ENCODE measurements at regions not wholly inside any gene's neighbourhood (a gene's known extent, or its start where the extent isn't known, plus 50 kb on each side); places are given as distances from the start of the nearest gene placed in this dataset.

- H3K4me1 ChIP-seq = no peaks in the 10 kb centered on the region
- no peaks in the 10 kb centered on the region for H3K9me3 ChIP-seq
- H3K4me3 ChIP-seq (replicated peaks in 1 of 3) = no peak overlapping the region
- TF ChIP-seq POLR2A (IDR thresholded peaks at IDR 0.05) (no peak), CTCF (IDR thresholded peaks at IDR 0.05) (no peak)
- no peak overlapping the region for H3K27ac ChIP-seq
- DNase-seq = no peak
- WGBS, 2 donors = 79 to 90% methylated on average over 20 of the region's 20 CpGs
- intact Hi-C loops (cut with DNase I) = no loop called here
- H3K27me3 ChIP-seq = no peaks in the 10 kb centered on the region
- no peaks in the 10 kb centered on the region for H3K36me3 ChIP-seq
Measured at GRCh38 chr1:4126731-4127591, 226.9 kb upstream of the C1orf174 start.

DNA sequence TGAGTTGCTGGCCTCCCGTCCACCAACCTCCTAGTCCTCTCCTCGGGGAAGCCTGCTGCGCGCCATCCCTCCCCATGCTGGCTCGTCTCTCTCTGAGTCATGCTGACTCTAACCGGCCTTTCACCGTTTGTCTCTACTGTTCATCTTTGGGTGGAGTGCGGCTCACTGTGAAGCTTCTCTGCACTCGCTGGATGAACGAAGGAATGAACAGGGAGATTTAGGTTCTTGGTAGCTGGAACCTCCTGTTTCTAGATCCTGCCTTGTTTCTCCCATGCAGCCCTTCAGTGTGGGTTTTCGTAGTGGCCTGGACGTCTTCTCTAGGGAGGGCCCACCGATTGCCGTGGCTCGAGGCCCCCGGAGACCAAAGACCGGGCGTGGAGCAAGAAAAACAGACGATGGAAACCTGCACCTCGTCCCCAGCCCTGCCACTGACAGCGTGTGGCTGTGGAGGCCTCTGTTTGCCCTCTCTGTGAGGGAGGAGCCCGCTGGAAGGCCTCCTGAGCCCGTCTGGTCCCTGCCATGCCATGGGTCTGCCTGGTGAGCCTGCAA lies 227.6 kb upstream of the C1orf174 start:
- intact Hi-C loops (cut with DNase I) = no loop called here
- Histone ChIP-seq H3K27me3 (no peaks in the 10 kb centered on the region), H3K4me1 (no peaks in the 10 kb centered on the region), H3K36me3 (no peaks in the 10 kb centered on the region), H3K9me3 (no peaks in the 10 kb centered on the region), H3K27ac (no peak overlapping the region), H3K4me3 (replicated peaks in 1 of 3) (no peak overlapping the region)
- 76 to 81% methylated on average over 23 of the region's 23 CpGs for WGBS, 2 donors
- TF ChIP-seq CTCF (IDR thresholded peaks at IDR 0.05) (no peak), POLR2A (IDR thresholded peaks at IDR 0.05) (no peak)
- DNase-seq = no peak

DNA sequence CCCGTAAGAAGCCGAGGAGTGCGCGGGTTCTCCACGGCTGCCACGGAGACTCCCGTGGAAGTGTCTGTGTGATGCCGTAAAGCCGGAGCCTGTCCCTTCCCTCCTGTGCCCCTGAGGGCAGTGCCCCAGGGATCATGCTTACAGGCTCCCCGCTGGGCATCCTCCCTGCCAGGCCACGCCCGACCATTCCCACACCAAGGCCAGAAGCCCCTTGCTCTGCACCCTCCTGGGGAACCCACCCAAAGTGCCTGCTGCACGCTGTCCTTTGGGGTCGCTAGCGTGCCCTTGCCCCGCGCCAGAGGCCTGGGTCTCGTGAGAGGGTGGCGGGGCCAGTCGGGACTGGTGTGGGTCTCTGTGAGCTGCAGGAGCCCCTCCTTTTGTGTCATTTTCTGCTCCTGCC lies 228.5 kb upstream of the C1orf174 start:
- DNase-seq = no peak
- H3K27me3 ChIP-seq = no peaks in the 10 kb centered on the region
- intact Hi-C loops (cut with DNase I) = no loop called here
- 95 to 96% methylated on average over 13 to 20 of the region's 20 CpGs for WGBS, 2 donors
- no peak overlapping the region for H3K27ac ChIP-seq
- no peaks in the 10 kb centered on the region for H3K9me3 ChIP-seq
- H3K4me1 ChIP-seq = no peaks in the 10 kb centered on the region
- TF ChIP-seq CTCF (IDR thresholded peaks at IDR 0.05) (no peak), POLR2A (IDR thresholded peaks at IDR 0.05) (no peak)
- H3K4me3 ChIP-seq (replicated peaks in 1 of 3) = no peak overlapping the region
- no peaks in the 10 kb centered on the region for H3K36me3 ChIP-seq

GRCh38 chr1:4129693-4130092 lies 229.6 kb upstream of the C1orf174 start:
- TF ChIP-seq CTCF (IDR thresholded peaks at IDR 0.05) (no peak), POLR2A (IDR thresholded peaks at IDR 0.05) (no peak)
- H3K27me3 ChIP-seq = no peaks in the 10 kb centered on the region
- H3K4me3 ChIP-seq (replicated peaks in 1 of 3) = no peak overlapping the region
- DNase-seq = no peak
- WGBS, 2 donors = 92 to 94% methylated on average over 8 to 11 of the region's 11 CpGs
- intact Hi-C loops (cut with DNase I) = no loop called here
- no peaks in the 10 kb centered on the region for H3K9me3 ChIP-seq
- no peaks in the 10 kb centered on the region for H3K36me3 ChIP-seq
- no peak overlapping the region for H3K27ac ChIP-seq
- no peaks in the 10 kb centered on the region for H3K4me1 ChIP-seq

GRCh38 chr1:4130096-4130495 lies 230.0 kb upstream of the C1orf174 start:
- Histone ChIP-seq H3K27me3 (no peaks in the 10 kb centered on the region), H3K27ac (no peak overlapping the region), H3K36me3 (no peaks in the 10 kb centered on the region), H3K9me3 (no peaks in the 10 kb centered on the region), H3K4me3 (replicated peaks in 1 of 3) (no peak overlapping the region), H3K4me1 (no peaks in the 10 kb centered on the region)
- TF ChIP-seq POLR2A (IDR thresholded peaks at IDR 0.05) (no peak), CTCF (IDR thresholded peaks at IDR 0.05) (no peak)
- 74 to 88% methylated on average over 5 to 6 of the region's 6 CpGs for WGBS, 2 donors
- no peak for DNase-seq
- intact Hi-C loops (cut with DNase I) = no loop called here

Measured in thyroid gland (tissue), 4 donors.